ENCODE measurements at regions not wholly inside any gene's neighbourhood (a gene's known extent, or its start where the extent isn't known, plus 50 kb on each side); places are given as distances from the start of the nearest gene placed in this dataset.
"Not testable (repeated sequence)": the region's sequence is repeated elsewhere in the genome, so short reads cannot be mapped to it uniquely, and the experiment has no call there.

DNA sequence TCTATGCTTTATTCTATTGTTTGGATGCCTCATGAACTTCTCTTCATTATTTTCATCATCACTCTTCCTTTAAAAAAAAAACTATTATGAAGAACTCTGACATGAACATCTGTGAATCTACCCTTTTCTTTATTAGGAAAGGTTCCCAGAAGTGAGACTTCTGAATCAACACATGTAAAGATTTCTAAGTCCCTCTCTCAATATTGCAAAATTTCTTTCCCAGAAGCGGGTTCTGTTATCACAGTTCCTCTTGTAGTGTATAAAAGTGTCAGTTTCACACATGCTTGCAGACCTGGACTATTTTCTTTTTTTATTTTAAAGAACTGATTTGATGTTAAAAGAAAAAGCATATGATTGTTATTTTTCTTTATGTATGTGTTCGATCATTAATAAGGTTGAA is 330.8 kb upstream of the KLF3 start:
- H3K27ac ChIP-seq = peak overlapping the region in 5 of 11 experiments; percentile 42 to 77 (median 65); a peak in 8 of 22 replicates
- no peaks in the 10 kb centered on the region for H4K20me1 ChIP-seq
- H3K4me1 ChIP-seq = peaks cover 9 to 86% (median 22%) of the 10 kb centered on the region in 10 experiments
- no peak overlapping the region for H3K4me3 ChIP-seq
- H3K4me2 ChIP-seq = peak overlapping the region in 4 of 11 experiments; percentile 53 to 89 (median 78); a peak in 8 of 22 replicates
- peaks cover 13 to 28% (median 24%) of the 10 kb centered on the region in 11 experiments for H3K9me3 ChIP-seq (replicated peaks in 1 of 11)
- no peak; a peak in 1 of 22 replicates for TF ChIP-seq Cebpa-rat (IDR thresholded peaks at IDR 0.05)
- 0 out of 22 replicates have a peak, but pooled peaks cover 0 to 3% (median 0%) of the 10 kb centered on the region in 11 experiments for H3K36me3 ChIP-seq
- H3K9ac ChIP-seq = peak overlapping the region in 3 of 11 experiments; percentile 7 to 30 (median 24); a peak in 4 of 22 replicates
- no peaks in the 10 kb centered on the region for H3K27me3 ChIP-seq

DNA sequence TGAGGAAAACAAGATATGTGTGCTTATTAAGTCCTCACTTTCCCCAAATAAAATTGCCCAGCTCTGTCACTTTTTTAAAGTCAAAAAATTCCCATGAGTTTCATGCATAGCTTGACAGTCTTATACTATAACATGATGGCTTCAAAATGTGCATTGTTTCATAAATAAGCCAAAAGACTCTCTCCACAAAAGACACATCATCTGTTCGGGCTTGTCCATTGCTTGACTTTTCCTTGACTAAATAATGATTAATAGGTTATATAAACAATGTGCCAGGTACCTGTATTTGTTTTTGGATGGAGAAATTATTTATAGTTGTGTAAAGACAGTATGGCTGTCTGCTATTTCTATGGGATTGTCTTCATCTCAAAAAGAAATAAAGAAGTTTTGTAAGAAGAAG is 329.2 kb upstream of the KLF3 start:
- H3K9ac ChIP-seq = 0 out of 22 replicates have a peak overlapping the region, but pooled peaks of 1 of the 11 experiments have one; percentile 23
- TF ChIP-seq Cebpa-rat (IDR thresholded peaks at IDR 0.05) = no peak
- H3K4me1 ChIP-seq = peaks cover 7 to 70% (median 18%) of the 10 kb centered on the region in 10 experiments
- H3K4me2 ChIP-seq = peak overlapping the region in 9 of 11 experiments; percentile 8 to 89 (median 55); a peak in 15 of 22 replicates
- no peaks in the 10 kb centered on the region for H4K20me1 ChIP-seq
- H3K9me3 ChIP-seq (replicated peaks in 1 of 11) = peaks cover 29 to 44% (median 39%) of the 10 kb centered on the region in 11 experiments
- H3K27ac ChIP-seq = peak overlapping the region in 4 of 11 experiments; percentile 12 to 65 (median 44); a peak in 6 of 22 replicates
- peaks cover 0 to 3% (median 0%) of the 10 kb centered on the region in 11 experiments; a peak in 2 of 22 replicates for H3K36me3 ChIP-seq
- H3K27me3 ChIP-seq = no peaks in the 10 kb centered on the region
- no peak overlapping the region for H3K4me3 ChIP-seq

DNA sequence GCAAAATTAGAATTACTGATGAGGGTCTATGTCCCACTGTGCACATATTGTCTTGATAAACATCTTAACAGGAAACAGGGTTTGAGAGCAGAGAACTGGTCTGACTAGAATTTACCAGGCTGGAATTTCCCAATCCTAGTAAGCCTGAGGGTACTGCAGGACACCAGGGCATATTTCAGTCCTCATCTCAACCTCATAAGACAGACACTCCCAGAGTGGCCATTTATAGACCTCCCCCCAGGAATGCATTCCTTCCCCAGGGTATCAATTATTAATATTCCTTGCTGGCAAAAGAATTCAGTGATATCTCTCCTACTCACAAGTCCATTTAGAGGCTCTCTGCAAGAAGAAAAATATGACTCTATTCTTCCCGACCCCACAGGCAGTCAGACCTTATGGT is 325.1 kb upstream of the KLF3 start:
- Histone ChIP-seq H3K9me3 (replicated peaks in 1 of 11) (peaks cover 35 to 46% (median 42%) of the 10 kb centered on the region in 11 experiments), H3K4me1 (peaks cover 7 to 29% (median 15%) of the 10 kb centered on the region in 10 experiments)
- not testable (repeated sequence) for H3K9ac ChIP-seq, H3K27me3 ChIP-seq, H3K36me3 ChIP-seq, H3K4me2 ChIP-seq, H3K27ac ChIP-seq, H3K4me3 ChIP-seq, H4K20me1 ChIP-seq

DNA sequence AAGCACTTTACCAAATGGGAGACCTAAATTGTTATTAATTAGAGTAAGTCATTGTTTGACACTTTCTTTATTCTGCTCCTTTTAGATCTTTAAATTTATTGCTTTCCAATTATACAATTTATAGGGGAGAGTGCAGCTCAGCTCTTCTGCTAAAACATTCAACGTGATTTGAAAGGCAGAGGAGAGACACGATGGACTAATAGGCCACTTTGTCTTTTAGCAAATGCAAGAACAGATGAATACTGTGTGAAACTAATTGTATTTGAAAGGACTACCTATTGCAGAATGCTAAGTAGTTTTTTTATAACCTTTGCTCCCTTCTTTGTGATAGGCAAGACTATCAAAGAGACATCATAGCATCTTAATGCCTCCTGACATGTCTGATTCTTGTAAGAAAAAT is 320.4 kb upstream of the KLF3 start:
- Histone ChIP-seq H3K36me3 (peaks cover 0 to 3% (median 0%) of the 10 kb centered on the region in 11 experiments; a peak in 1 of 22 replicates), H3K4me3 (no peak overlapping the region), H3K27me3 (no peaks in the 10 kb centered on the region), H3K9ac (no peak overlapping the region), H3K4me1 (no peaks in the 10 kb centered on the region), H4K20me1 (no peaks in the 10 kb centered on the region), H3K4me2 (no peak overlapping the region), H3K9me3 (replicated peaks in 1 of 11) (peaks cover 29 to 45% (median 36%) of the 10 kb centered on the region in 11 experiments), H3K27ac (no peak overlapping the region)
- no peak for TF ChIP-seq Cebpa-rat (IDR thresholded peaks at IDR 0.05)

- Histone ChIP-seq H3K9me3 (replicated peaks in 1 of 11) (peaks cover 16 to 40% (median 24%) of the 10 kb centered on the region in 11 experiments; a peak in 21 of 22 replicates), H3K4me1 (no peaks in the 10 kb centered on the region), H3K4me2 (no peak overlapping the region), H4K20me1 (no peaks in the 10 kb centered on the region), H3K4me3 (no peak overlapping the region), H3K27ac (no peak overlapping the region), H3K27me3 (no peaks in the 10 kb centered on the region), H3K9ac (no peak overlapping the region), H3K36me3 (no peaks in the 10 kb centered on the region)
- no peak for TF ChIP-seq Cebpa-rat (IDR thresholded peaks at IDR 0.05)
Observed at GRCh38 chr4:38344929-38345328, 319.1 kb upstream of the KLF3 start.

- no peak overlapping the region for H3K4me3 ChIP-seq
- H3K27me3 ChIP-seq = no peaks in the 10 kb centered on the region
- TF ChIP-seq Cebpa-rat (IDR thresholded peaks at IDR 0.05) = no peak
- H4K20me1 ChIP-seq = no peaks in the 10 kb centered on the region
- H3K4me1 ChIP-seq = no peaks in the 10 kb centered on the region
- peaks cover 18 to 51% (median 28%) of the 10 kb centered on the region in 11 experiments; a peak in 21 of 22 replicates for H3K9me3 ChIP-seq (replicated peaks in 1 of 11)
- H3K27ac ChIP-seq = no peak overlapping the region
- no peaks in the 10 kb centered on the region for H3K36me3 ChIP-seq
- no peak overlapping the region for H3K9ac ChIP-seq
- no peak overlapping the region for H3K4me2 ChIP-seq
Observed at GRCh38 chr4:38347251-38347650, 316.7 kb upstream of the KLF3 start.

- no peak overlapping the region for H3K27ac ChIP-seq
- no peak overlapping the region for H3K4me3 ChIP-seq
- no peak for TF ChIP-seq Cebpa-rat (IDR thresholded peaks at IDR 0.05)
- H3K4me1 ChIP-seq = no peaks in the 10 kb centered on the region
- no peaks in the 10 kb centered on the region for H3K27me3 ChIP-seq
- no peak overlapping the region for H3K4me2 ChIP-seq
- H3K9me3 ChIP-seq (replicated peaks in 1 of 11) = peaks cover 0 to 47% (median 13%) of the 10 kb centered on the region in 11 experiments; a peak in 17 of 22 replicates
- H3K9ac ChIP-seq = no peak overlapping the region
- H3K36me3 ChIP-seq = no peaks in the 10 kb centered on the region
- no peaks in the 10 kb centered on the region for H4K20me1 ChIP-seq
Observed at GRCh38 chr4:38354421-38354820, 309.6 kb upstream of the KLF3 start.

- H3K4me2 ChIP-seq = no peak overlapping the region
- no peak overlapping the region for H3K4me3 ChIP-seq
- H3K9ac ChIP-seq = no peak overlapping the region
- peaks cover 0 to 44% (median 13%) of the 10 kb centered on the region in 11 experiments; a peak in 17 of 22 replicates for H3K9me3 ChIP-seq (replicated peaks in 1 of 11)
- H3K27ac ChIP-seq = no peak overlapping the region
- no peaks in the 10 kb centered on the region for H3K36me3 ChIP-seq
- H3K4me1 ChIP-seq = no peaks in the 10 kb centered on the region
- TF ChIP-seq Cebpa-rat (IDR thresholded peaks at IDR 0.05) = no peak
- no peaks in the 10 kb centered on the region for H3K27me3 ChIP-seq
- H4K20me1 ChIP-seq = no peaks in the 10 kb centered on the region
Observed at GRCh38 chr4:38354872-38355271, 309.1 kb upstream of the KLF3 start.

DNA sequence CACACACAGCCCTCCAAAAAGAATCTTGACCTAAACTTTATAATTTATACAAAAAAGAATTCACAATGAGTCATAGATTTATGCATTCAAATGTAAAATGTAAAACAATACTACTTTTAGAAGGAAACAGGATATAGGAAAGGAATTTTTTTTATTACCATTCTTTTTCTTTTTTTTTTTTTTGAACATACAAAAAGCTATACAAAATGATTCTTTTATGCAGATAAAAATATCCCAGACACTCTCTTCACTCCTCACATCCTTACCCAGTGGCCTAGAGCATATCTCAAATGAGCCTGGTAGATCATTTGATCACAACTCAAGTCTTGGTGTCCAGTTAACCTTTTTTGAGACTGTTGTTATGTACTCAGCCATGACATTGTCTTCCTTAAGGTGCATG is 307.3 kb upstream of the KLF3 start:
- peaks cover 0 to 34% (median 12%) of the 10 kb centered on the region in 11 experiments; a peak in 16 of 22 replicates for H3K9me3 ChIP-seq (replicated peaks in 1 of 11)
- no peaks in the 10 kb centered on the region for H3K36me3 ChIP-seq
- H3K9ac ChIP-seq = no peak overlapping the region
- no peaks in the 10 kb centered on the region for H3K4me1 ChIP-seq
- no peak for TF ChIP-seq Cebpa-rat (IDR thresholded peaks at IDR 0.05)
- no peak overlapping the region for H3K4me3 ChIP-seq
- H3K27ac ChIP-seq = no peak overlapping the region
- H3K27me3 ChIP-seq = no peaks in the 10 kb centered on the region
- no peak overlapping the region for H3K4me2 ChIP-seq
- H4K20me1 ChIP-seq = no peaks in the 10 kb centered on the region

- Histone ChIP-seq H3K9ac (no peak overlapping the region), H4K20me1 (no peaks in the 10 kb centered on the region), H3K4me1 (no peaks in the 10 kb centered on the region), H3K27ac (no peak overlapping the region), H3K36me3 (no peaks in the 10 kb centered on the region), H3K9me3 (replicated peaks in 1 of 11) (peaks cover 0 to 25% (median 8%) of the 10 kb centered on the region in 11 experiments; a peak in 14 of 22 replicates), H3K4me2 (no peak overlapping the region), H3K27me3 (no peaks in the 10 kb centered on the region), H3K4me3 (no peak overlapping the region)
- TF ChIP-seq Cebpa-rat (IDR thresholded peaks at IDR 0.05) = no peak
Observed at GRCh38 chr4:38357546-38357945, 306.5 kb upstream of the KLF3 start.
